Progenitor cell of endocrine pancreas (in vitro differentiated cells): ENCODE measurements at regions not wholly inside any gene's neighbourhood (a gene's known extent, or its start where the extent isn't known, plus 50 kb on each side); places are given as distances from the start of the nearest gene placed in this dataset.

ENCODE experiments used
- DNase-seq: peaks from one replicate; pipeline ENCODE4 v3.0.0; 2021; ENCODE audit warnings: low spot score; ENCODE audit not compliant: unreplicated experiment
- H3K27ac Mint-ChIP-seq: 2 replicates; pipeline ENCODE4 v1.8.0; 2021; ENCODE audit warnings: mild to moderate bottlenecking, moderate library complexity, mixed read lengths
- H3K27me3 Mint-ChIP-seq: 2 replicates; pipeline ENCODE4 v1.8.0; 2021; ENCODE audit warnings: mixed read lengths
- H3K36me3 Mint-ChIP-seq: 2 replicates; pipeline ENCODE4 v1.8.0; 2022; ENCODE audit warnings: mixed read lengths; ENCODE audit not compliant: insufficient read depth
- H3K4me1 Mint-ChIP-seq: 2 replicates; pipeline ENCODE4 v1.8.0; 2021; ENCODE audit warnings: low read depth, mixed read lengths
- H3K4me3 Mint-ChIP-seq: 2 replicates; pipeline ENCODE4 v1.8.0; 2021; ENCODE audit warnings: low read depth, mild to moderate bottlenecking, moderate library complexity, mixed read lengths
- H3K9me3 Mint-ChIP-seq: 2 replicates; pipeline ENCODE4 v1.8.0; 2021; ENCODE audit warnings: low read depth, mixed read lengths
- TF ChIP-seq, protein P1 (sequence below): fragments of 200-600 bp; sonication (generic); IDR thresholded peaks from one replicate; pipeline ENCODE4 v1.5.0; 2021; ENCODE audit warnings: antibody characterized with exemption, mild to moderate bottlenecking; ENCODE audit not compliant: unreplicated experiment

DNA sequence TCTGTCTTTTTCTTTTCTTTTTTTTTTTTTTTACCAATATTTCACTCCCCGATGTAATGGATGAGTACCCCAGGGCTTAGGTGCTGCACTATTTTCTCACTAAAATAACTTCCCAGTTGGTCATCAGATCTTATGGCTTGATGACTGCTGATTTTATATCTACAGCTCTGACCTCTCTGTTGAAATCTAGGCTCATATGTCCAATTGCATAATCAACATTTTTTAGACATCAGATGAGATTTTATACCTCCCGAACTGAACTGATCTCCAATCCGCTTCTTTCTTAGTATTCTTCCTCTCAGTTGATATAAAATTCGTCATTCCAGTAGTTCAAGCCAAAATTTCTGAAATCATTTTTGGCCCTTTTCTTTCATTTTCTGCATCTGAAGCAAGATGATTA, 1236.5 kb downstream of the SLC16A7 start:
- DNase-seq: no peak
- H3K27me3 Mint-ChIP-seq: no peaks in the 10 kb centered on the region
- TF ChIP-seq, protein P1, sequence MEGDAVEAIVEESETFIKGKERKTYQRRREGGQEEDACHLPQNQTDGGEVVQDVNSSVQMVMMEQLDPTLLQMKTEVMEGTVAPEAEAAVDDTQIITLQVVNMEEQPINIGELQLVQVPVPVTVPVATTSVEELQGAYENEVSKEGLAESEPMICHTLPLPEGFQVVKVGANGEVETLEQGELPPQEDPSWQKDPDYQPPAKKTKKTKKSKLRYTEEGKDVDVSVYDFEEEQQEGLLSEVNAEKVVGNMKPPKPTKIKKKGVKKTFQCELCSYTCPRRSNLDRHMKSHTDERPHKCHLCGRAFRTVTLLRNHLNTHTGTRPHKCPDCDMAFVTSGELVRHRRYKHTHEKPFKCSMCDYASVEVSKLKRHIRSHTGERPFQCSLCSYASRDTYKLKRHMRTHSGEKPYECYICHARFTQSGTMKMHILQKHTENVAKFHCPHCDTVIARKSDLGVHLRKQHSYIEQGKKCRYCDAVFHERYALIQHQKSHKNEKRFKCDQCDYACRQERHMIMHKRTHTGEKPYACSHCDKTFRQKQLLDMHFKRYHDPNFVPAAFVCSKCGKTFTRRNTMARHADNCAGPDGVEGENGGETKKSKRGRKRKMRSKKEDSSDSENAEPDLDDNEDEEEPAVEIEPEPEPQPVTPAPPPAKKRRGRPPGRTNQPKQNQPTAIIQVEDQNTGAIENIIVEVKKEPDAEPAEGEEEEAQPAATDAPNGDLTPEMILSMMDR: no peak
- no peak overlapping the region for H3K27ac Mint-ChIP-seq
- no peaks in the 10 kb centered on the region for H3K36me3 Mint-ChIP-seq
- H3K4me3 Mint-ChIP-seq: no peak overlapping the region
- H3K4me1 Mint-ChIP-seq: no peaks in the 10 kb centered on the region
- no peaks in the 10 kb centered on the region for H3K9me3 Mint-ChIP-seq

DNA sequence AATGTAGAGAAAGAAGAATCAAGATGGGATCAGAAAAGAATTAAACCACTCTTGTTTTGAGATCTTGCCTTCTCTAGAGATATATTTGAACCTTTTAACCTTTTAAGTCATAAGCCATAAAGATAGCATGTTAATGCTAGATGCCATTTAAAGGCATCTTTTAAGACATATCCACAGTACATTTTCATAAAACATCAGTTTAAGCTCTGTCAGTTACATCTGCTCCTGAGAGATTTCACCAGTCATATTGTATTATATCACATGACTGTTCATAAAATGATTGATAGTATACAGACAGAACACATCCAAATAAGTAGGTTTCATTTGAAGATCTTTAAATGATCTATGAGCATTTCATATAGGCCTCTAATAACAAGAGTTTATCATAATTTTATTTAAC, 1238.5 kb downstream of the SLC16A7 start:
- TF ChIP-seq, protein P1: no peak
- Mint-ChIP-seq H3K36me3 (no peaks in the 10 kb centered on the region), H3K9me3 (no peaks in the 10 kb centered on the region), H3K4me3 (no peak overlapping the region), H3K4me1 (no peaks in the 10 kb centered on the region), H3K27me3 (no peaks in the 10 kb centered on the region), H3K27ac (no peak overlapping the region)
- no peak for DNase-seq

DNA sequence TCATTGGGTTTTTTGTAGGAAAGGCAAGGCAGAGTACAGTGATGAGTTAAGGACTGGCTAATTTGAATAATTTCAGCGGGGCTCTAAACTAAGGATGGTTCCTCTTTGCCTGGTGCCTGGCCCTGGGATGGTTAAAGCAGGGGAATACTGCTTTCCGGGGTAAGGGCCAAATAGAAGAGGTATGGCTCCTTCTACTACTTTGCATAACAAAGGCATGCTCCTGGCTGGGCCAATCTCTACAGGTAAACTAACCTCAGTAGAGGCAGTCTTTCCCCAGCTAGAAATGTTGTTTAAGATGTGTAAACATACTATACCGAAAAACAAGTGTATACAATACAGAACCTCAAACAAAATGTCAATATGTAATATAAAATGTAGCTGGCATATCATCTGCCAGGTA, 1239.0 kb downstream of the SLC16A7 start:
- Mint-ChIP-seq H3K4me1 (no peaks in the 10 kb centered on the region), H3K27me3 (no peaks in the 10 kb centered on the region), H3K27ac (no peak overlapping the region), H3K9me3 (no peaks in the 10 kb centered on the region), H3K36me3 (no peaks in the 10 kb centered on the region), H3K4me3 (no peak overlapping the region)
- DNase-seq: no peak
- TF ChIP-seq, protein P1: no peak

DNA sequence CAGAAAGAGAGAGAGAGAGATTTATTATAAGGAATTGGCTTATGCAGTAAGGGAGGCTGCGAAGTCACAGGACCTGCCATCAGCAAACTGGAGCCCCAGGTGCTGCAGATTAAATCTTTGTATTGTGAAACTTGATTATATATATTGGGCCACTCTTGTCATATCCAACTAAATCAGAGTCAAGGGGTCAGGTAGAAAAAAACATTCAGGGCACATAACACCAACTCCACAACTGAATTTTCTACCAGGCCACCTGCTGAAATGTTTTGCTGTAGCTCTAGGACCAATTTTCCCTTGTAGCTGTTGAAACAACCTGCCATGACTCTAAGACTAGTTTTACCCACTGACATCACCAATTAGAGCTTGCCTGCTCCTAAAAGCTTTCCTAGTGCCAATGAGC, 1240.8 kb downstream of the SLC16A7 start:
- H3K9me3 Mint-ChIP-seq: no peaks in the 10 kb centered on the region
- no peaks in the 10 kb centered on the region for H3K27me3 Mint-ChIP-seq
- H3K36me3 Mint-ChIP-seq: no peaks in the 10 kb centered on the region
- no peak overlapping the region for H3K4me3 Mint-ChIP-seq
- no peak for DNase-seq
- no peak overlapping the region for H3K27ac Mint-ChIP-seq
- TF ChIP-seq, protein P1: no peak
- no peaks in the 10 kb centered on the region for H3K4me1 Mint-ChIP-seq

DNA sequence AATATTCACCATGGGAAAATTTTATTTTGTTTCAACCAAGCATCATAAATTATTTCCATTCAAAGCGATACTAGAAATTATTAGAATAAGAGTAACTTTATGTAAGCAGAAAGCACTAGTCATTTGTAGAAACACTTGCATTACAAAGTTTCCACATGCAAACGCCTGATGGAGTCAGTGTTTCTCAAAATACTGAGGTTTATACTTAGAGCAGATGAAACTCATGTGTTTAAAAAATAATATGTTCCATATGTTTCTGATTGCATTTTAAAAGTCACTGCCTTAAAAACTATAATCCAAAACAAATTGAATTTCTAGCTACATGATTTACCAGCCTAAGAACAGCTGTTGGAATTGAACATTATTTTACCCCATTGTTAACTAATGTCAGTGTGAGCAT, 1246.4 kb downstream of the SLC16A7 start:
- Mint-ChIP-seq H3K36me3 (no peaks in the 10 kb centered on the region), H3K4me1 (peaks cover 15% of the 10 kb centered on the region), H3K4me3 (no peak overlapping the region), H3K27me3 (no peaks in the 10 kb centered on the region), H3K9me3 (no peaks in the 10 kb centered on the region), H3K27ac (no peak overlapping the region)
- no peak for DNase-seq
- TF ChIP-seq, protein P1: no peak

DNA sequence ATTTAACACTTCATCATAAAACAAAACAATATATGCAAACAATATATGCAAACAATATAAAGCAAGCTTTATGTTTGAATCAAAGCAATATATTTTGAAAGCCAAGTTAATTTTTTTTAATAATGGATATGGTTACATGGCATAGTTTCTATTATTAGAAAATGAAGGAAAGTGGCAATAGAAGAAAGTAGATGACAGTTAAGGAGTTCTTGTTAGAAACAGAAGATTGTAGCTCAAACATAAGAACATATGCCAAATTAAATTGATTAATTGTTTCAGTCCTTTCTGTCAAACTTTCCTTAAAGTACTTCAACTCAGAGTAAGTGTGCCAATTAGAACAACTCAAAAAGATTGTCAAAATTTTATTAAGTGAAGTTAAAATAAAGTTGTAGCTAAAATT, 1248.3 kb downstream of the SLC16A7 start:
- H3K4me3 Mint-ChIP-seq: no peak overlapping the region
- H3K4me1 Mint-ChIP-seq: peaks cover 15% of the 10 kb centered on the region
- DNase-seq: no peak
- TF ChIP-seq, protein P1: no peak
- H3K27me3 Mint-ChIP-seq: no peaks in the 10 kb centered on the region
- no peaks in the 10 kb centered on the region for H3K9me3 Mint-ChIP-seq
- no peaks in the 10 kb centered on the region for H3K36me3 Mint-ChIP-seq
- H3K27ac Mint-ChIP-seq: no peak overlapping the region
